Chondrocyte (in vitro differentiated cells): ENCODE measurements at regions not wholly inside any gene's neighbourhood (a gene's known extent, or its start where the extent isn't known, plus 50 kb on each side); places are given as distances from the start of the nearest gene placed in this dataset.

ENCODE experiments used
- DNase-seq: peaks from one replicate; pipeline ENCODE4 v3.0.0; 2021; ENCODE audit warnings: mixed read lengths, low spot score
- H3K27ac Mint-ChIP-seq: one replicate; pipeline ENCODE4 v1.8.0; 2021; ENCODE audit warnings: mild to moderate bottlenecking, moderate library complexity, mixed read lengths; ENCODE audit not compliant: unreplicated experiment
- H3K27me3 Mint-ChIP-seq: 2 replicates; pipeline ENCODE4 v1.8.0; 2021; ENCODE audit warnings: low read depth, mixed read lengths
- H3K36me3 Mint-ChIP-seq: 2 replicates; pipeline ENCODE4 v1.8.0; 2021; ENCODE audit warnings: low read depth, mixed read lengths
- H3K4me1 Mint-ChIP-seq: 2 replicates; pipeline ENCODE4 v1.8.0; 2021; ENCODE audit warnings: low read depth, mild to moderate bottlenecking, mixed read lengths
- H3K4me3 Mint-ChIP-seq: one replicate; pipeline ENCODE4 v1.8.0; 2021; ENCODE audit warnings: mild to moderate bottlenecking, moderate library complexity, mixed read lengths; ENCODE audit not compliant: unreplicated experiment
- H3K9me3 Mint-ChIP-seq: 2 replicates; pipeline ENCODE4 v1.8.0; 2021; ENCODE audit warnings: low read depth, mixed read lengths
- CTCF ChIP-seq: fragments of 200-600 bp; sonication (generic); IDR thresholded peaks from 2 replicates; pipeline ENCODE4 v1.5.0; 2021; ENCODE audit warnings: antibody characterized with exemption, mild to moderate bottlenecking, moderate library complexity

- Mint-ChIP-seq H3K4me1 (peaks cover 14% of the 10 kb centered on the region), H3K27me3 (no peaks in the 10 kb centered on the region), H3K4me3 (no peak overlapping the region), H3K27ac (no peak overlapping the region), H3K36me3 (no peaks in the 10 kb centered on the region), H3K9me3 (no peaks in the 10 kb centered on the region)
- DNase-seq, result no peak
- TF ChIP-seq CTCF, result no peak
Measured at GRCh38 chr1:98073106-98073505, 152.3 kb upstream of the DPYD start.

- no peaks in the 10 kb centered on the region for H3K36me3 Mint-ChIP-seq
- no peak overlapping the region for H3K27ac Mint-ChIP-seq
- no peak for TF ChIP-seq CTCF
- no peaks in the 10 kb centered on the region for H3K27me3 Mint-ChIP-seq
- peaks cover 14% of the 10 kb centered on the region for H3K4me1 Mint-ChIP-seq
- no peaks in the 10 kb centered on the region for H3K9me3 Mint-ChIP-seq
- H3K4me3 Mint-ChIP-seq, result no peak overlapping the region
- DNase-seq, result no peak
Measured at GRCh38 chr1:98072047-98072446, 151.2 kb upstream of the DPYD start.

- H3K4me3 Mint-ChIP-seq, result no peak overlapping the region
- H3K4me1 Mint-ChIP-seq, result peaks cover 13% of the 10 kb centered on the region
- no peak overlapping the region for H3K27ac Mint-ChIP-seq
- H3K9me3 Mint-ChIP-seq, result no peaks in the 10 kb centered on the region
- H3K36me3 Mint-ChIP-seq, result no peaks in the 10 kb centered on the region
- no peak for DNase-seq
- no peaks in the 10 kb centered on the region for H3K27me3 Mint-ChIP-seq
- TF ChIP-seq CTCF, result no peak
Measured at GRCh38 chr1:98068016-98068415, 147.2 kb upstream of the DPYD start.

- DNase-seq, result no peak
- H3K4me1 Mint-ChIP-seq, result peaks cover 3% of the 10 kb centered on the region
- H3K36me3 Mint-ChIP-seq, result no peaks in the 10 kb centered on the region
- no peaks in the 10 kb centered on the region for H3K9me3 Mint-ChIP-seq
- H3K27ac Mint-ChIP-seq, result no peak overlapping the region
- no peak for TF ChIP-seq CTCF
- H3K4me3 Mint-ChIP-seq, result no peak overlapping the region
- H3K27me3 Mint-ChIP-seq, result no peaks in the 10 kb centered on the region
Measured at GRCh38 chr1:98066911-98067310, 146.1 kb upstream of the DPYD start.

GRCh38 chr1:98059620-98060019 is 138.8 kb upstream of the DPYD start:
- no peak overlapping the region for H3K27ac Mint-ChIP-seq
- no peaks in the 10 kb centered on the region for H3K36me3 Mint-ChIP-seq
- no peak for TF ChIP-seq CTCF
- H3K4me1 Mint-ChIP-seq, result peaks cover 4% of the 10 kb centered on the region
- no peaks in the 10 kb centered on the region for H3K27me3 Mint-ChIP-seq
- H3K9me3 Mint-ChIP-seq, result no peaks in the 10 kb centered on the region
- no peak overlapping the region for H3K4me3 Mint-ChIP-seq
- no peak for DNase-seq
